GM19438 (cell line): ENCODE measurements at regions not wholly inside any gene's neighbourhood (a gene's known extent, or its start where the extent isn't known, plus 50 kb on each side); places are given as distances from the start of the nearest gene placed in this dataset.

Experiments used
- ATAC-seq: cut with Tn5 transposase; IDR thresholded peaks from one replicate; pipeline ENCODE4 v1.9.1; 2021; ENCODE audit warnings: low read depth; ENCODE audit not compliant: unreplicated experiment

DNA sequence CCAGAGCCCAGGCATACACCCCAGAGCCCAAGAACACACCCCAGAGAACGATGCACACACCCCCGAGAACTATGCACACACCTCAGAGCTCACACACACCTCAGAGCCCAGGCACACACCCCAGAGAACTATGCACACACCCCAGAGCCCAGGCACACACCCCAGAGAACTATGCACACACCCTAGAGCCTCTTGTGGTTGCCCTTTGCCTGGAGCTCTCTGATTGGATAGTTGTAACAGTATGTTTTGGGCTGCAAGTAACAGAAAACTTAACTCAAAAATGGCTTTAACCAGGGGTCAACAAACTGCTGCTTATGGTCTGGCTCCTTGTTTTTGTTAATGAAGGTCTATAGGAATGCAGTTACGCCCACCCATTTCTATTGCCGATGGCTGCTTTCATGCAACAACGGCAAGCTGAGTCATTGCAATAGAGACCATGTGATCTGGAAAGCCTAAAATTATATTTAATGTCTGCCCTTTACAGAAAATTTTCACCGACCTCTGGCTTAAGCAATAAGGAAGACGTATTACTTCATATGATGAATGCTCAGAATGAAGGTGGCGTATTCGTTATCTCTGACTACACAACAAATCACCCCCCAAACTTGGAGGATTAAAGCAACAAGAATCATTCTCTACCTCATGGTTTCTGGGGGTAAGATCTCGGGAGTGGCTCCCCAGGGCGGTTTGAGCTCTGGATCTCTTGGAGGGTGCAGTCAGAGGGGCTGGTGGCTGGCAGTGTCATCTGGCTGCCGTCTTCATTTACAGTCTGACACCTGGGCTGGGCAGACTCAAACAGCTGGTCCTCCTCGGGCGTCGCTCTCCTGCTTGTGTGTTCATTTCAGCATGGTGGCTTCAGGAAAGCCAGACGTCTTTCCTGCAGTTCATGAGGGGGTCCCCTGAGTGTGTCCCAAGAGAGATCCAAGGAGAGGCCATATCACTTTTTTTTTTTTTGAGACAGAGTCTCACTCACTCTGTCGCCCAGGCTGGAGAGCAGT lies 66.3 kb upstream of the NCOR2 start:
- ATAC-seq, result no peak

DNA sequence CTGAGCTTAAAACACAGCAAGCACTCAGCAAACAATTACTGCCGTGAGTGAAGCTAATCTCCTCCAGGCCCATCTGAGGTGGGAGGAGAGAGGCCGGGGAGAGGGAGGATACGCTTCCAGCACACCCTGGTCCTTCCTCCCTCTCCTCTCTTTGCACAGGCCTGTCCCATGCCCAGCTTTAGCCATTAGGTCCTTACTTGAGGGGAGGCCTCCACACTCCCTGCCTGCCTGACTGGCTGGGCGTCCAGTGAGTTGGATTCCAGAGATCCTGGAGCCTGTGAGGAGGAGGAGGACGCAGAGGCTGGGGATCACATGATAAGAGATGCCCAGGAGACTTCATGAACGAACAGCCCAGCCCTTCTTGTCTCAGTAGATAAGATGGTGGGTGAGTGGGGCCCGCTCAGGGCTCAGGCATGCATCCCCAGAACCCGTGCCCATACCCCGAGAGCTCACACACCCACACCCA lies 65.1 kb upstream of the NCOR2 start:
- ATAC-seq, result no peak

DNA sequence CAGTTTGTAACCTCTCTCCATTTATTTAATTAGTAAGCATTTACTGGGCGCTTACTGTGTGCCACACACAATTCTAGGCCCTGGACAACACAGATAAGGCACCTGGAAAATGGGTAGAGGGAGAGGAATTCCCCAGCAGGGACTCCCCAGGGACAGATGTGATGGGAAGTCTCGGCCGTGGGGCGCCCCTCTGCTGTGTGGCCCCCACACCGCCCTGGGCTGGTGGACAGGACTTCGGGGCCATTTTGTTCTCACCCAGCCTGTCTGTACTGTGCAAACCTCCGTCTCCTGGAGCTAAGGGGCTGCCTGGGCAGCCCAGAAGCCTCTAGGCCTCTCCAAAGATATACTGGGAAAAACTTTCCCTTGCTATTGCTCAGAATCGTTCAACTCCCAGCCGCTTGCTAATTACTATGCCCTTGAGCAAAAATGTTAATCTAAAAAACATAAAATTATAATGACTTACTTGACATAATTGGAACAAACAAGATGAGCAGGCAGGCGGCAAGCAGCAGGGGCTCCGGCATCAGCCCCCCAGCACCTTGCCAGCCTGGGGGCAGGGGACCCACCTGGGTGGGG lies 64.4 kb upstream of the NCOR2 start:
- no peak for ATAC-seq

DNA sequence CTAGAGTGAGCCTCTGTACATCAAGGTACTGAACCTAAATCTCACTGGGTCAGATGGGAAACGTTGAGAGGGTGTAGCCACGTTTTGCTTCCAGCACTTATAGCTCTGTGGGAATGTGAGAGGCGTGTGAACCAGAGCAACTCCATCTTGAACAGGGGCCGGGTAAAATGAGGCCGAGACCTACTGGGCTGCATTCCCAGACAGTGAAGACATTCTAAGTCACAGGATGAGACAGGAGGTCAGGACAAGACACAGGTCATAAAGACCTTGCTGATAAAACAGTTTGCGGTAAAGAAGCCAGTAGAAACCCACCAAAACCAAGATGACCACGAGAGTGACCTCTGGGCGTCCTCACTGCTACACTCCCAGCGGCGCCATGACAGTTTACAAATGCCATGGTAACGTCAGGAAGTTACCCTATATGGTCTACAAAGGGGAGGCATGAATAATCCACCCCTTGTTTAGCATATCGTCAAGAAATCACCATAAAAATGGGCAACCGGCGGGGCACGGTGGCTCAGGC lies 63.4 kb upstream of the NCOR2 start:
- no peak for ATAC-seq

DNA sequence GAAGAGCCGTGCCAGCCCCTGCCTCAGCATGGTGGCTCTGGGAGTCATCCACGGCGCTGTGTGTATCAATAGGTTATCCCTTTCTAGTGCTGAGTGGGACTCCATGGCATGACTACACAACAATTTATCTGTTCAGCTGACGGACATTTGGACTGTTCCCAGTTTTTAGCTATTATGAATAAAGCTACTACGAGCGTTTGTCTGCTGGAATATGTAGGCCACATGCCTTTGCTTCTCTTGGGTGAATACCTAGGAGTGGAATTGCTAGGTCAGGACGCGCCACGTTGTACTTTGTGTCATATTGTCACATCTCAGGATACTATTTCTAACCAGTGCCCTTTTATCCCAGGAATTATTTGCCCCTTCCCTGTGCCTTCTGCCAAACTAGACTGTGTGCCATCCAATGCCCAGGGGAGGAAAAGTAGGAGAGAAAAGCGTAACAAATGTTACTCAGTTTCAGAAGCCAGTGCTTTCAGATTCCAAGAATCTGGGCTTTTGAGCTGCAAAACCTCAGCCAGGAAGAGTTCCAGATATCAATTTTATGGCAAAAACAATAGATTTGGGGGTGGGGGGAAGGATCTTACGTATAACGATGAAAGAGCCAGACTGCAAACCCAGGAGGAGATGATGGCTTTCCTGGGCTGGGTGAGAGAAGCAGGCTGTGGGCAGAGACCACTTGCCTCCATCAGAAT lies 62.5 kb upstream of the NCOR2 start:
- no peak for ATAC-seq

DNA sequence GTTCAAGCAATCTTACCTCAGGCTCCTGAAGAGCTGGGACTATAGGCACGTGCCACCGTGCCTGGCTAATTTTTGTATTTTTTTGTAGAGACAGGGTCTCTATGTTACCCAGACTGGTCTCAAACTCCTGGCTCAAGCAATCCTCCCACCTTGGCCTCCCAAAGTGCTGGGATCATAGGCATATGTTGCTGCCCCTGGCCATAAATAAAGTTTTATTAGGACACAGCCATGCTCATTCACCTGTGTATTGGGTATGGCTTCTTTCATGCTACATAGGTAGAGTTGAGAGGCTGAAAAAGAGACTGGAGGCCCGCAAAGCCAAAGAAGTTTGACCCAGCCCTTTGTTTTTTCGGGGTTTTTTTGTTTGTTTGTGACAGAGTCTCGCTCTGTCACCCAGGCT lies 61.7 kb upstream of the NCOR2 start:
- no peak for ATAC-seq

DNA sequence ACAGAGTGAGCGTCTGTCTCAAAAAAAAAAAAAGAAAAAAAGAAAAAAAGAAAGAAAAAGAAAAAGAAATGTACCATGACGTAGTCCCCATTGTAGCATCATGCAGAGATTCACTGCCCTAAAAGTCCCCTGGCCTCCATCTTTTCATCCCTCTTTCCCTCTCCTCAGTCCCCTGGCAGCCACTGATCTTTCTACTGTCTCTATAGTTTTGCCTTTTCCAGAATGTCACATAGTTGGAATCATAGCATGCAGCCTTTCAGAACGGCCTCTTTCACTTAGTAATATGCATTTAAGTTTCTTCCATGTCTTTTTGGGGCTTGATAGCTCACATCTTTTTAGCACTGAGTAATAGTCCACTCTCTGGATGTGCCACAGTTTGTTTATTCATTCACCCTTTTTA lies 60.5 kb upstream of the NCOR2 start:
- no peak for ATAC-seq

DNA sequence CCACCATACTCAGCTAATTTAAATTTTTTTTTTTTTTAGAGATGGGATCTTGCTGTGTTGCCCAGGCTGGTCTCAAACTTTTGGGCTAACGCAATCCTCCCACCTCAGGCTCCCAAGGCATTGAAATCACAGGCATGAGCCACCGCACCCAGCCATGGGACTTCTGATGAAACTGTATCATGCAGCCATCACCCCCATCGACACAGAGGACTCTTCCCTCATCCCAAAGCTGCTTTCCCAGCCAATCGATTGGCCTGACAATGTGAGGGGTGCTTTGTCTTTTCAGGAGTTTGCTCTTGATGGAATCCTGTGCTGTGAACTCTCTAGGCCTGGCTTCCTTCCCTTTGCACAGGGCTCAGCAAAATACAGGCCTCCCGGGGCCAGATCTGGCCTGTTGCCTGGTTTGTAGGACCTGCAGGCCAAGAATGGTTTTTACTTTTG lies 59.6 kb upstream of the NCOR2 start:
- no peak for ATAC-seq

DNA sequence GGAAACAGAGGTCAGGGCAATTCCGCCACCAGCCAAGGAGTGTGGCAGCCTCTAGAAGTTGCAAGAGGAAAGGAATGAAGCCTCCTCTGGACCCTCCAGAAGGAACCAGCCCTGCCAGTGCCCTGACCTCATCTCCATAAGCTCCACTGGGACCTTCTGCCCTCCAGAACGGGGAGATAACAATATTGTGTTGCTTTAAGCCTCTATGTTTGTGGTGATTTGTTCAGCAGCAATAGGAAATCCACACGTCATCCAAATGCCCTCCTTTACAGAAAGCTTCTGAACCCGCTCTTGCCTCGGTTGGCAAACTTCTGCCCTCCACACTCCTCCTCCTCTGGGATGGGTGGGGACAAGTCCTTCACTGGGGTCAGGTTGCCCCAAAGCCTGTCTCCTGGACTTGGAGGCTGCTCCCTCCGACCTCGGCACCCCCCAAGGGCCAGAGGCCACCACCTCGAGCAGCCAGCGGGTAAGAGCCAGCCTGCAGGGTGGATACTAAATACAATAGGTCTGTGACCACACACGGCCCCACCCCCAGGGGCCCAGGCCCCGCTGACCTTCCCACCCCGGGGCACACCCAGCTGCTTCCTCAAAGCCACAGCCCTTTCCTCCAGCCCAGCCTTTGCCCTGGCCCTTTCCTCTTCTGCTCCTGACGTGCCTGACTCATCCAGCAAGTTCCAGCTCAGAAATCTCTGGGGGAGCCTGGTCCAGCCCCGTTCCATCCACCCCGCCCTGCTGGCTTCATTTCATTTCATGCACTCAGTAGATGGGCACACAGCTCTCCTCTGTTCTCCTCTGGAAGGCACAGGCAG lies 58.7 kb upstream of the NCOR2 start:
- ATAC-seq, result no peak

DNA sequence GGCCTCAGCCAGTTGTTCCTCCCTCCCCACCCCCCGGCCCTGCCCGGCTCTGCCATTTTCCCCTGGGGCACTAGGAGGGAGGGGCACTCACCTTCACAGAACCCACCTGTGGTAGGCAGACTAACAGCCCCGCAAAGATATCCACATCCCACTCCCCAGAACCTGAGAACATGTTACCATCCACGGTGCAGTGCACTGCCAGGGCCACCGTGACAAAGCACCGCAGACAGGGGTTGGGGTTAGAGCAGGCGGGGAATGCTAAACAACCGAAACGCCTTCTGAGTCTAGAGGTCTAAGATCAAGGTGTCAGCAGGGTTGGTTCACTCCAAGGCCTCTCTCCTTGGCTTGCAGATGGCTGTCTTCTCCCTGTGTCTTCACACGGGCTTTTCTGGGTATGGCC lies 57.4 kb upstream of the NCOR2 start:
- no peak for ATAC-seq

DNA sequence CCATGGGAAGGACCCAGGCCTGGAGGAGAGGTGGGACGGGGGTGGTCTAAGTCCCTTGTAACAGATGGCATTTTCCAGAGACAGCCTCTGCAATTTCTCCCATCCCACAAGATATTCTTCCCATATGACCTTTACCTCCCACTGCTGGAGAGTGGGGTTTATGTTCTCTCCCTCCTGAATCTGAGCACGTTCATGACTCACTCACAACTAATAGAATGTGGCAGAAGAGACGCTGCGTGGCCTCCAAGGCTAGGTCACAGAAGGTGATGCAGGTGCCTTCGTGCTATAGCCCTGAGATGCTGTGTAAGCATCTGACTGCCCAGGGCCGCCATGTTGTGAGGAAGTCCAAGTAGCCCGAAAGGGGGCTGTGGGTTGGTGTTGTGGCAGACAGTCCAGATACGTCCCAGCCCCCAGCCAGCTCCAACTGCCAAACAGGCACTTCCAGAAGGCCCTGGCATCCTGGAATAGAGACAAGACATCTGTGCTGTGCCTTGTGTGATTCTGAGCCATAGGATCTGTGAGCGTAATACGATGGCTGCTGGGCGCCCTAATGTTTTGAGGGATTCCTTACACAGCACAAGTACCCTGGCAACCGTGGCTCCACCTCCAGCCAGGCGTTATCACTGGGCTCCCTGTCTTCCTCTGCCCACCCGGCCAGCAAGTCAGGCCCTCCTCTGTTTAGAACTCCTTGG lies 56.1 kb upstream of the NCOR2 start:
- ATAC-seq, result no peak

DNA sequence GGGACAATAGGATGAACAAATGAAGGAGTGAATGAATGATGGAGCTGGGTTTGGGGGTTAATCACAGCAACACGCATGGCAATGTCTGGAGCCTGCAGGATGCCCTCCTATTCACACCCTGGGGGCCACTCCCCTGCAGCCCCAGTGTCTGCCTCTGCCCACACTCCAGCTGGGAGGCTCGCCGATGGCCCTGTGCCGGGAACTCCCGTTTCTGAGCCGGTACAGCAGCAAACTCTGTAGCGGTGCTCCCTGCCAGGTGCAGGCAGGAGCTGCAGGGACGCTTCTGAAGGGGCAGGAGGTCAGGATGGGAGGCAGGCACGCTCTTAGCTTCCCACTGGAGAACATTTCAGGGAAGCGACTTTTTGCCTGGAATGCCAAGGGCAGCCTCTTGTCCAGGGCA lies 55.4 kb upstream of the NCOR2 start:
- no peak for ATAC-seq

DNA sequence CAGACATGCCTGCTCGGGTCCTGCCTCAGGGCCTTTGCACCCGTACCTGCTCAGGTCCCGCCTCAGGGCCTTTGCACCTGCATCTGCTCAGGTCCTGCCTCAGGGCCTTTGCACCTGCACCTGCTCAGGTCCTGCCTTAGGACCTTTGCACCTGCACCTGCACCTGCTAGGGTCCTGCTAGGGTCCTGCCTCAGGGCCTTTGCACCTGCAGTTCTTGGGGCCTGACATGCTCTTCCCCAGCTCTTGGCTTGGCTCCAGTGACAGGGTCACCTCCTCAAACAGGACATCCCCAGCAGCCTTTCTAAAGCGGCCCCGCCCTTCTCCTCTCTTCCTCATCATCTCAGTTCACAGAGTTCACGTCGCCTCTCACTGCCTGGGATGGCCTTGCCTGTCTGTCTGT lies 54.9 kb upstream of the NCOR2 start:
- no peak for ATAC-seq

DNA sequence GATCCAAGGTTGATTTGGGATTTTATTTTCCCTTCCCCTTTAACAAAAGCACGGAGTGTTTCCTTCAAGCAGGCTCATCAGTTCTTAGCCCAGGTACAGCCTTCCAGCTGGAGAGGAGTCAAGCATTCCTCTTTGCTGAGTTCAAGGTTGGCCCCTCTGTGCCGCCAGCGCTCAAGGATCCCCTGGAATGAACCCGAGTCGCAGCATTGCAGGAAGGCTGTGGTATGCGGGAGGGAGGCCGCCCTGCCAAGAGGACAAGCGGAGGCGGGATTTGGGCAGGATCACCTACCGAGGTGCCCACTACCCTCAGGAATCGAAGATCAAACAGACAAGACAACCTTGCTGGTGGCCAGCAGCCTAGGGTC lies 53.9 kb upstream of the NCOR2 start:
- no peak for ATAC-seq

DNA sequence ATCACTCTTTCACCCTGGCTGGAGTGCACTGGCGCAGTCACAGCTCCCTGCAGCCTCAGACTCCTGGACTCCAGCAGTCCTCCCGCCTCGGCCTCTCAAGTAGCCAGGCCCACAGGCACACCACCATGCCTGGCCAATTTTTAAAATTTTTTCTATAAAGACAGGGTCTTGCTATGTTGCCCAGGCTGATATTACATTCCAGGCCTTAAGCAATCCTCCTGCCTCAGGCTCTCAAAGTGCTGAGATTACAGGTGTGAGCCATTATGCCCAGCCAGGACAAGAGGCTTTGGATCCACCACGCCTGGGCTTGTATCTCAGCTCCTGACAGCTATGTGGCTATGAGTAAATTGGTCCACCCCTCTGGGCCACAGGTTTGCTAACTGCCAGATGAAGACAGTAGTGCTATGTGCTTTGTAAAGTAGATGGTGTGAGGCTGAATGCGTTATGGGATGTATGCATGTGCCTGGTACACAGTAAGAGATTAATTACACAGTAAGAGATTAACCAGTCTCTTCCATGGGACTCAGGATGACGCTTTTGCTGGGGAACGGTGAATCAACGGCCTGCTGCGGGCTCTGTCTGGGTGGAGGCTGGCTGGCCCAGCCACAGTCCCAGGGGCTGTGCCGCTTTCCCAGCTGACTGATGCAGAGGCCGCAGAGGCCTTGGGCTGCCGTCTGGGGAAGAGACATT lies 53.3 kb upstream of the NCOR2 start:
- ATAC-seq, result no peak

DNA sequence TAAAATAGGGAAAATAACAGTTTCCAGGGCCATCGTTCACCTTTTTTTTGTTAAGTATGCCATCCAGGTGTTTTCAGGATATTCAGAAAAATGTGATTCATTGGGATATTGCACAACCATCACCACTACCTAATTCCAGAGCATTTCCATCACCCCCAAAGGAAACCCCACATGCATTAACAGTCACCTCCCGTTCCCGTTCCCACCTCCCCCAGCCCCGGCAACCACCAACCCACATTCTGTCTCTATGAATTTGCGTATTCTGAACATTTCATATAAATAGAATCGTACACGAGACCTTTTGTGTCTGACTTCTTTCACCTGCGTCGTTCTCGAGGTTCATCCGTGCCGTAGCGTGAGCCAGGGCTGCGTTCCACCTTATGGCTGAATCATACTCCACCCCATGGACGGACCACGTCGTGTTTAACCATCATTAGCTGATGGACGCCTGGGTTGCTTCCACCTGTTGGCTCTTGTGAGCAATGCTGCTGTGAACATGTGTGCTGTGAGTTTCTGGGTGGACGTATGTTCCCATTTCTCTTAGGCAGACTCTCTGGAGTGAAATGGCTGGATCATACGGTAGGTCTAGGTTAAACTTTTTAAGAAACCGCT lies 51.0 kb upstream of the NCOR2 start:
- ATAC-seq, result no peak

DNA sequence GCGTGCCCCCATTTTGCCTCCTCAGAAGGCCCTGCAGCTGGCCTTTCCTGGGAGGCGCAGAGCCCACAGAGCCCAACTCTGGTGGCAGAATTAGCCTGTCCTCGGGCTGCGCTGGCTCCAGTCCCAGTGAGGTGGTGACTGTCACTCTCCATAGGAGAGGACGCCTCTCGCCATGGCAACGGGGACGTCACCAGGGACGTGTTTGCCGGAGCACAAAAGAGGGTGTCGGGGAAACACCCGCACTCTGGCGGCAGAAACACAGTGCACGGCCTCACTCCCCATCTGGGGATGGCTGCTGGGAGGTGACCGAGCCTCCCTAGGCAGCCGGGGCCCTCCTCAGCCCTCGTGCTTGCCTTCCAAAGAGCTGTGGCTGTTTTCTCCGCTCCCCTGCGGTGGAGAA lies 50.2 kb upstream of the NCOR2 start:
- ATAC-seq, result no peak
